SU-DHL-6 (cell line): ENCODE measurements at regions not wholly inside any gene's neighbourhood (a gene's known extent, or its start where the extent isn't known, plus 50 kb on each side); places are given as distances from the start of the nearest gene placed in this dataset.

Experiments used
- CTCF ChIP-seq: fragments of 200-600 bp; sonication (generic); IDR thresholded peaks from one replicate; pipeline ENCODE4 v1.5.1; 2017; ENCODE audit warnings: antibody characterized with exemption, mild to moderate bottlenecking, low read length, moderate library complexity; ENCODE audit not compliant: insufficient read depth, poor library complexity, severe bottlenecking
- EZH2phosphoT487 ChIP-seq: fragments of 200-600 bp; sonication (generic), shearing (Covaris generic); conservative IDR thresholded peaks from 2 replicates; pipeline ENCODE4 v1.6.1; 2018; ENCODE audit warnings: mild to moderate bottlenecking, antibody characterized with exemption, low read length, moderate library complexity, mixed read lengths

DNA sequence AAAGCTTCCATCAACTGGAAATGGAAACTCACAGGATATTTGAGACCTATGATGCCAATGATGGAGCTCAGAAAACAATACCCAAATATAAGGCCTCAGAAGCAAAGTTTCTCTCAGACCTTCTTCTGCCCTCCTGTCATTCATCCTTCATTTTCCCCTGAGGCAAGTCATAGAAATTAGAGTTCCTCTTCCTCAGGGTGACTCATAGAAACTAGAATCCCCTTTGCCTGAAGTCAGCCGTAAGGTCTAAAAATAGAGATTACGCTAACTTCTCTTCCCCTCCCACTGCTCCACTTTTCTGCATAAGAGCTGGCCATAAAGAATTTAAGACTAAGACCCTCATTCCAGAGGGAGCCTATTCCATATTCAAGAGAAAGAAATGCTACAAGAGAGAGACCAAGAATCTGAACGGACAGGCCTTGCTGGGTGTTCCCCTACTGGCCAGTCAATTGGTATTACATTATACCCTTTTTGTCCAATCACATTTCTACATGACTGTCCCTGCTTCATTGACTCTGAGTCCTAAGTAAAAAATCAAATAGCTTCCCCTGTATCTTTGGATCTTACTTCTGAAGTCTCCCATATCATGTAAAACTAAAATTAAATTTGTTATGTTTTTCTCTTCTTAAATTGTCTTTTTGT is 994.9 kb downstream of the ADGRL2 start:
- TF ChIP-seq CTCF (no peak), EZH2phosphoT487 (no peak)
